ENCODE measurements at regions not wholly inside any gene's neighbourhood (a gene's known extent, or its start where the extent isn't known, plus 50 kb on each side); places are given as distances from the start of the nearest gene placed in this dataset.

DNA sequence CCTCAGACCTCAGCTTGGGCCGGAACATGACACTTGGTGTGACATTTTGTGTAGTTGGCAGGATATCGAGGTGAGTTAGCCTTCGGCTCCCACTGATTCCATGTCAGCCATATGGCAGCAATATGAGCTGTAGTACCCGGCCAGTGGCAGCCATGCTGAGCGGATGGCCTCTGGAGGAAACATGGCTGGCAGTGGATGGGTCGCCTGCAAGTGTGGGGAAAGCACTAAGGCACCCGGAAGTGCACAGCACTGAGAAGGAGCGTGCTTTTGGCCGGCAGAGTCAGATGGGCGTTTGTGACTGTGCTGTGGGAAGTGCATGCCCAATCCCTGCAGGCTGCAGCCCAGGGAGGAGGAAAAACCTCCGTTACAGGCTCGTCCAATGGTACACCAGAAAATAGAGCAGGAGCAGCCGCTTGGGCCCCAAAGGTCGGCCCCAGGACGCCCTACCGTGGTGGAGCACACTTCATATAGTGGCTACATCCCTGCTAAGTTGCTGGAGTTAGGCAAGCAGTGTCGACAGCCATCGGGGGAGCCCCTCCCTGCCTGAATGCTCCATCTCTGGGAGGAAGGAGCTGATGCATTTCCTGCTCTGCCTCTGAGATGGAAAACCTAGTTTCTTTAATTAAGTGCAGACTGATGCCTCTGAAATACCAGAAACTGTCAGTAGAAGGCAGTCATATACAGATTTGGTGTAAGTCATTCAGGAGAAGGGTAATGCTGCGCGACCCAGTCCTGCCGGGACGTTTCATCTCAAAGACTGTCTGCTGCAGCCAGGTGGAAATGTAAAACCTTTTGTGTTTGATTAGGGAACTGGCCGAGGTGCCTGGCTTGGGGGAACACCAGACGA is 2185.8 kb upstream of the ACO1 start:
- DNase-seq (ENCODE audit: low spot score) = no peak
- TF ChIP-seq POLR2AphosphoS5 (IDR thresholded peaks at IDR 0.05) (no peak), POLR2A (IDR thresholded peaks at IDR 0.05) (no peak)
- TF ChIP-seq, protein P1, sequence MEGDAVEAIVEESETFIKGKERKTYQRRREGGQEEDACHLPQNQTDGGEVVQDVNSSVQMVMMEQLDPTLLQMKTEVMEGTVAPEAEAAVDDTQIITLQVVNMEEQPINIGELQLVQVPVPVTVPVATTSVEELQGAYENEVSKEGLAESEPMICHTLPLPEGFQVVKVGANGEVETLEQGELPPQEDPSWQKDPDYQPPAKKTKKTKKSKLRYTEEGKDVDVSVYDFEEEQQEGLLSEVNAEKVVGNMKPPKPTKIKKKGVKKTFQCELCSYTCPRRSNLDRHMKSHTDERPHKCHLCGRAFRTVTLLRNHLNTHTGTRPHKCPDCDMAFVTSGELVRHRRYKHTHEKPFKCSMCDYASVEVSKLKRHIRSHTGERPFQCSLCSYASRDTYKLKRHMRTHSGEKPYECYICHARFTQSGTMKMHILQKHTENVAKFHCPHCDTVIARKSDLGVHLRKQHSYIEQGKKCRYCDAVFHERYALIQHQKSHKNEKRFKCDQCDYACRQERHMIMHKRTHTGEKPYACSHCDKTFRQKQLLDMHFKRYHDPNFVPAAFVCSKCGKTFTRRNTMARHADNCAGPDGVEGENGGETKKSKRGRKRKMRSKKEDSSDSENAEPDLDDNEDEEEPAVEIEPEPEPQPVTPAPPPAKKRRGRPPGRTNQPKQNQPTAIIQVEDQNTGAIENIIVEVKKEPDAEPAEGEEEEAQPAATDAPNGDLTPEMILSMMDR (IDR thresholded peaks at IDR 0.05) = no peak
- intact Hi-C loops (cut with DNase I) = no loop called here
- Histone ChIP-seq H3K27ac (no peak overlapping the region), H3K36me3 (no peaks in the 10 kb centered on the region), H3K4me1 (replicated peaks) (no peaks in the 10 kb centered on the region), H3K27me3 (replicated peaks; ENCODE audit: insufficient read depth) (no peaks in the 10 kb centered on the region), H3K4me3 (no peak overlapping the region), H3K9me3 (no peaks in the 10 kb centered on the region)
- WGBS = 86% methylated on average over 24 of the region's 24 CpGs

DNA sequence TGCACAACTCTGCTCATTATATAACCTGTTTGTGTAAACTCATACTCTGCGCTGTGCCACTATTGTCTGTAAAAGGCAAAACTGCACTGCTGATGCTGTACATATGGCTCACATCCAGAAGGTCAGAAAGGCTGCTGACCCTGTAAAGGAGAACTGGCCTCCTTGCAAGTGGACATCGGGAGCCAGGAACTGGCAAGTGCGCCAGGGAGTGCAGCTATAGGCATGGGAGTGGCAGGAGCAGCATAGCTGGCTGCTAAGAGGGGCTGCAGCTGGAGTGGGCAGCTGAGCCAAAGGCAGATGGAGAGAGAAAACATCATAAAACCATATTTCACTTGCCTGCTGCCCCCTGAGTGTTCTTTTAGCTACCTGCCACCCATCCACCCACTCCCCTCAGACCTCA is 2183.4 kb upstream of the ACO1 start:
- Histone ChIP-seq H3K4me3 (no peak overlapping the region), H3K9me3 (no peaks in the 10 kb centered on the region), H3K27ac (no peak overlapping the region), H3K4me1 (replicated peaks) (no peaks in the 10 kb centered on the region), H3K36me3 (no peaks in the 10 kb centered on the region), H3K27me3 (replicated peaks; ENCODE audit: insufficient read depth) (no peaks in the 10 kb centered on the region)
- 87% methylated on average over 3 of the region's 3 CpGs for WGBS
- no peak for DNase-seq (ENCODE audit: low spot score)
- TF ChIP-seq POLR2AphosphoS5 (IDR thresholded peaks at IDR 0.05) (no peak), POLR2A (IDR thresholded peaks at IDR 0.05) (no peak)
- TF ChIP-seq, protein P1 (IDR thresholded peaks at IDR 0.05) = no peak
- intact Hi-C loops (cut with DNase I) = no loop called here

DNA sequence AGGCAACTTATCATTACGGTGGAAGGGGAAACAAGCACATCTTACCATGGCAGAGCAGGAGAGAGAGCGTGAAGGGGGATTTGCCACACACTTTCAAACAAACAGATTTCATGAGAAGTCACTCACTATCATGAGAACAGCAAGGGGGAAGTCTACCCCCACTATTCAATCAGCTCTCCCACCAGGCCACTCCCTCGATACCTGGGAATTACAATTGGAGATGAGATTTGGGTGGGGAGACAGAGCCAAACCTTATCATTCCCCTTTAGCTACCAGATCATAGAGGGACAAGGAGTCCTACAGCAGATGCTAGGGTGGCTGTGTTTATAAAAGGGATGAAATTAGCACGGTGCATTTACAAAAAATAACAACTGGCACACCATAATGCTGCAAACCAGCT is 2149.4 kb upstream of the ACO1 start:
- no peak for DNase-seq (ENCODE audit: low spot score)
- Histone ChIP-seq H3K27ac (no peak overlapping the region), H3K4me1 (replicated peaks) (no peaks in the 10 kb centered on the region), H3K36me3 (no peaks in the 10 kb centered on the region), H3K27me3 (replicated peaks; ENCODE audit: insufficient read depth) (no peaks in the 10 kb centered on the region), H3K9me3 (no peaks in the 10 kb centered on the region), H3K4me3 (no peak overlapping the region)
- intact Hi-C loops (cut with DNase I) = no loop called here
- WGBS = 58% methylated on average over 4 of the region's 4 CpGs
- TF ChIP-seq POLR2A (IDR thresholded peaks at IDR 0.05) = no peak
- TF ChIP-seq, protein P1 (IDR thresholded peaks at IDR 0.05) = no peak
- no peak for TF ChIP-seq POLR2AphosphoS5 (IDR thresholded peaks at IDR 0.05)

DNA sequence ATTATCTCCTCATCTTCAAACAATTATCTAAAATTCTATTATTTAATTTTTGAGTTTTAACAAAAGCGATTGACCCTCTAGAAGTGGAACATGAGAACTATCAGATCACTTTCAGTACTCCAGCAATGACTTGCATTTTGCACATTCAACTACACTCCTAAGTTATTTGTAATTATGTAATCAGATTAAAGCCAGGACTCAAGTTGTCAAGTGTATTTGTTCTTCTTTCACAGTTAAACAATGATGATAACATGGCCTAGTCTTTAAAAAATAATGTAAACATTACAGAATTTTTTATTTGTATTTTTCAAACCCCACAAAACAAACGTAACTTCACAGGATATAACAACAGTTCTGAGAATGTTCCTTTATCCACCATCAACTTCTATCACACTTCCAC is 2148.9 kb upstream of the ACO1 start:
- H3K27ac ChIP-seq = no peak overlapping the region
- H3K4me3 ChIP-seq = no peak overlapping the region
- intact Hi-C loops (cut with DNase I) = no loop called here
- TF ChIP-seq POLR2AphosphoS5 (IDR thresholded peaks at IDR 0.05) (no peak), POLR2A (IDR thresholded peaks at IDR 0.05) (no peak)
- TF ChIP-seq, protein P1 (IDR thresholded peaks at IDR 0.05) = no peak
- no peaks in the 10 kb centered on the region for H3K4me1 ChIP-seq (replicated peaks)
- 57% methylated on average over 2 of the region's 2 CpGs for WGBS
- H3K27me3 ChIP-seq (replicated peaks; ENCODE audit: insufficient read depth) = no peaks in the 10 kb centered on the region
- no peaks in the 10 kb centered on the region for H3K36me3 ChIP-seq
- H3K9me3 ChIP-seq = no peaks in the 10 kb centered on the region
- DNase-seq (ENCODE audit: low spot score) = no peak

DNA sequence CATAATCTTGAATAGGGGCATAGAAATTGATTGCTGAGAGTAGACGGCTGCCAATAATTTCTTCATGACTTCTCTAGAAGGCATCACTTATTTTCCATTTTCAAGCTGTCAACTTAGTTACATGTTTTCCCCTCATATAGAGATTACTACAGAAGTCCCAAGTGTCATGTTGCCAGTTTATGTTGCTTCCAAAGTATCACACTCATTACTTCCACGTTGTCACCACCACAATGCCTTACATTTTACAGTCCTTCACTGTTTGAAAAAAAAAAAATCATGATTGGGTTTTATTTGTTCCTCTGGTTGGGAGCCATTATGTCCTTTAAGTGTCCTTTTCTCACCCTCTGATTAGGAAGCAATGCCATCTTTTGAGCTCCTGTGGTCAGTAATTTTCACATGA is 2144.6 kb upstream of the ACO1 start:
- intact Hi-C loops (cut with DNase I) = no loop called here

More for the DNA sequence above, 2144.6 kb upstream of the ACO1 start:
- DNase-seq (ENCODE audit: low spot score) = no peak
- no peaks in the 10 kb centered on the region for H3K27me3 ChIP-seq (replicated peaks; ENCODE audit: insufficient read depth)
- no peaks in the 10 kb centered on the region for H3K36me3 ChIP-seq
- no peaks in the 10 kb centered on the region for H3K4me1 ChIP-seq (replicated peaks)
- H3K9me3 ChIP-seq = no peaks in the 10 kb centered on the region
- TF ChIP-seq POLR2A (IDR thresholded peaks at IDR 0.05) (no peak), POLR2AphosphoS5 (IDR thresholded peaks at IDR 0.05) (no peak)
- TF ChIP-seq, protein P1 (IDR thresholded peaks at IDR 0.05) = no peak
- 45% methylated on average over 2 of the region's 2 CpGs for WGBS
- no peak overlapping the region for H3K27ac ChIP-seq
- no peak overlapping the region for H3K4me3 ChIP-seq

Measured in prostate gland (tissue), 2 donors.